Dedifferentiated amniotic fluid mesenchymal stem cell (primary cell): ENCODE measurements at regions not wholly inside any gene's neighbourhood (a gene's known extent, or its start where the extent isn't known, plus 50 kb on each side); places are given as distances from the start of the nearest gene placed in this dataset.
"Not testable (repeated sequence)": the region's sequence is repeated elsewhere in the genome, so short reads cannot be mapped to it uniquely, and the experiment has no call there.

ENCODE experiments used
- DNase-seq: peaks from one replicate; pipeline ENCODE4 v3.0.0-alpha.2; 2016; ENCODE audit errors: extremely low spot score

GRCh38 chr7:91405092-91405788 lies 141.0 kb downstream of the FZD1 start:
- no peak for DNase-seq

GRCh38 chr7:91405873-91406272 lies 141.6 kb downstream of the FZD1 start:
- DNase-seq = not testable (repeated sequence)

- DNase-seq = no peak
Observed at GRCh38 chr7:91407942-91408341, 143.7 kb downstream of the FZD1 start.

GRCh38 chr7:91408388-91409154 lies 144.3 kb downstream of the FZD1 start:
- no peak for DNase-seq

GRCh38 chr7:91411060-91411459 lies 146.8 kb downstream of the FZD1 start:
- DNase-seq = no peak

- no peak for DNase-seq
Observed at GRCh38 chr7:91412298-91412697, 148.1 kb downstream of the FZD1 start.

GRCh38 chr7:91414734-91415133 lies 150.5 kb downstream of the FZD1 start:
- DNase-seq = no peak

GRCh38 chr7:91416155-91416865 lies 152.1 kb downstream of the FZD1 start:
- DNase-seq = no peak

GRCh38 chr7:91420606-91421005 lies 156.4 kb downstream of the FZD1 start:
- DNase-seq = no peak

GRCh38 chr7:91421018-91421417 lies 156.8 kb downstream of the FZD1 start:
- DNase-seq = no peak

- no peak for DNase-seq
Observed at GRCh38 chr7:91424371-91424770, 160.1 kb downstream of the FZD1 start.

GRCh38 chr7:91425149-91425548 lies 160.9 kb downstream of the FZD1 start:
- DNase-seq = no peak

- DNase-seq = no peak
Observed at GRCh38 chr7:91427051-91427450, 162.8 kb downstream of the FZD1 start.

- no peak for DNase-seq
Observed at GRCh38 chr7:91431601-91432000, 167.4 kb downstream of the FZD1 start.

- no peak for DNase-seq
Observed at GRCh38 chr7:91434836-91435235, 170.6 kb downstream of the FZD1 start.

- DNase-seq = no peak
Observed at GRCh38 chr7:91435381-91436059, 171.3 kb downstream of the FZD1 start.

- DNase-seq = no peak
Observed at GRCh38 chr7:91436655-91437054, 172.4 kb downstream of the FZD1 start.

- not testable (repeated sequence) for DNase-seq
Observed at GRCh38 chr7:91440198-91440597, 176.0 kb downstream of the FZD1 start.

- no peak for DNase-seq
Observed at GRCh38 chr7:91443862-91444261, 179.6 kb downstream of the FZD1 start.

GRCh38 chr7:91446819-91447218 lies 182.6 kb downstream of the FZD1 start:
- no peak for DNase-seq

- no peak for DNase-seq
Observed at GRCh38 chr7:91455411-91455810, 191.2 kb downstream of the FZD1 start.

- DNase-seq = no peak
Observed at GRCh38 chr7:91457208-91457607, 193.0 kb downstream of the FZD1 start.
